ENCODE measurements at regions not wholly inside any gene's neighbourhood (a gene's known extent, or its start where the extent isn't known, plus 50 kb on each side); places are given as distances from the start of the nearest gene placed in this dataset.

DNA sequence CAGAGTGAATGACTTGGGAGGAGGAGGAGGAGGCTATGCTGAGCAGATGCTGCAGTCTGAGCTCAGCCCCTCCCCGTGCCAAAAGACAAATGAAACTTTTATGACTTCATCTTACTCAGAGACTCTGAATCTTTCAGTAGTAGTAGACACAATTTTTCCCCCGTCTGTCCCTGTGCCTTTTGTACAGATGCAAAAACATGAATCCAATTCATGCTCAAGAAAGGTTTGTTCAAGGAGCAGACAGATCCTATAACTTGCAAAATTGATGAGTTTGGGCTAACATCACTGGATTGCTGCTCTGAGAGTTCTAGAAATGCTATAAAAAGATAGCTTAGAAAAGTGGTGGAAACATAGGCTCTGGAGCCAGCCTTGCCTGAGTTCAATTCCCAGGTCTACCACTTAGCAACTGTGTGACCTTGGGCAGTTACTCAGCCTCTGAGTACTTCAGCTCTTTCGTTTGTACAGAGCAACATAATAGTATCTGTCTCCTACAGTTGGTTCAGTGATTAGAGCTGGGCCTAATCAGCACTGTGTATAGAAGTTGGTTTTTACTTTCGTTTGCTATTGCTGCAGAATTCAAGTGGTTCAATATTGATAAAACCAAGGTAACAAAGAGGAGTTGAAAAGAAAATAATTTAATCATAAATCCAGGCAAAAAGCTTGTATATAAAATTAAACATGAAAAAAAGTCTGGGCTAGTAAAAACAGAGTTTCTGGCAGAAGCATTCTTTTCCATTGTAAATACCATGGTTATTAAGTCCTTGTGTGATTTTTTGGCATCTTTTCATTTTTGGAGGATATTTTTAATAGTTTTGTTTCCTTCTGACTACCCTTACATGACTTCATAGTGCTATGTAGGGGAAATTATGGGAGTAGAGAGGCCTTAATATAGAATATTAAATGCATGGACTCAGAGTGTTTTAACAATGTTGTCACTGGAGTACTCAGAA is 174.2 kb upstream of the ZNF32 start:
- no peak for DNase-seq (ENCODE audit: low read depth, low spot score)
- H3K27ac ChIP-seq, result no peak overlapping the region

DNA sequence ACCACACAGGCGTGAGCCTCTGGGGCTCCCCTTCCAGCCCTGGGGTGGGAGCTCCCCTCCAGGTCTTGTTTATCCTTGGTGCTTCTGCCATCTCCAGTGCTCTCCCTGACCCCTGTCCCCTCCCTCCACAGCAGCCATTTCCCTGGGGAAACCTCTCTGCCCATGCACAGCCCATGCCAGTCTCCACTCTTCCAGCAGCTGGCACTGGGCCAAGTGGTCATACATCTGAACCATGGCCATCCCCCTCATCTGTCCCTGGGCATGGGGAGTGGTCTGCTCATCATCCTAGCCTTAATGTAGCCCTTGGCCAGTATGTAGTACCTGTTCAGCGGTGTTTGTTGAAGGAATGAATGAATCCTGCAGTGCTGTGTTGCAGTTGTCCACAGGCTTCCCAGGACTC is 172.4 kb upstream of the ZNF32 start:
- DNase-seq (ENCODE audit: low read depth, low spot score), result no peak
- no peak overlapping the region for H3K27ac ChIP-seq

DNA sequence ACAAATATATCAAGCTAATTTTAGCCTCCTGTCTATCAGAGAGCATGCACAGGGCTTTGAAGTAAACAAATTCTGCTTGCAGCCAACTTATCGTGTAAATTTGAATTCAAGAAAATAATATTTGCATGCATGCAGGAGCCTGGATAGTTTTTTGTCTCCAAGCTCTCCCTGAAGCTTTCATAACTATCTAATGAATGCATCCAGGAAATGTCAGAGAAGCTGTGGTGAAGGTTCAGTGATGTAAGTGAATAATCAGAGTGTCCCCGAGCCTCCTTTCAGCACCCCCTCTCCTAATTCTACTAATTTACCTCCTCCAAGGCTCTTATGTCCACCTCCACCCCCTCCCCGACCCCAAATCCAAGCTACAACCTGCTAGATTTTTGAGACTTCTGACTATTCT is 172.0 kb upstream of the ZNF32 start:
- DNase-seq (ENCODE audit: low read depth, low spot score), result no peak
- H3K27ac ChIP-seq, result no peak overlapping the region

DNA sequence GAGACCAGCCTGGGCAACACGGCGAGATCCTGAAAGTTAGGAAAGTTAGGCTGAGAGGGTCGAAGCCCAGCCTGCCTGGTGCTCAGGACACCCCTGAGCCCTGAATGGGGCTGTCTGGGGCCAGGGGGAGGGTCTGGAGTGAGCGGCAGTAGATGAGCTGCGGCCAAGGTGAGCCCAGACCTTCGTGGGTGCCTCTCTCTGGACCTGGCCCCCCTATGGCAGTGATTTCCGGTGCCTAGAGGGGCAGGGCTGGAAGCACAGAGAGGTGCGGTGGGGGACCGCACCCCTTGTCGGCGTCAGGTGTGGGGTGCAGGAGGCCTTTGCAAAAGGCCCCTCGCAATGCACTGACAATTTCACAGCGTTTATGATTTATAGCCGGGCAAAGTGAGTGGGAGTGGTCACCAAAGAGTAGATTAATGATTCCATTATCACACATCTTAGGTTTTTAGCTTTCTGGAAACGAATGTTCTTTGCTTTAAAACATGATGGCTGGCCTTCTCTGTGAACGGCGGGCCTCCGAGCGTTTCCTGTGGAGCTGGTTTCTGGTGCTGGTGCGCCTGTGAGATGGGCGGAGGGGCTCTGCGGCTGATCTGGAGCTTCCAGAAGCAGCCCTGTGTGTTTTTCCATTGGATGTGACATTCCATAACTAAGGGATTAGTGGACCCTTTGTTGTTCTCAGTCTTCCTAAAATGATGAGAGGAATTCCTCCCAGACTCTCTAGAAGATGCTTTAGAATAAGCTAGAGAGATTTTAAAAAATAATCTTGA is 171.0 kb upstream of the ZNF32 start:
- DNase-seq (ENCODE audit: low read depth, low spot score), result no peak
- H3K27ac ChIP-seq, result no peak overlapping the region

DNA sequence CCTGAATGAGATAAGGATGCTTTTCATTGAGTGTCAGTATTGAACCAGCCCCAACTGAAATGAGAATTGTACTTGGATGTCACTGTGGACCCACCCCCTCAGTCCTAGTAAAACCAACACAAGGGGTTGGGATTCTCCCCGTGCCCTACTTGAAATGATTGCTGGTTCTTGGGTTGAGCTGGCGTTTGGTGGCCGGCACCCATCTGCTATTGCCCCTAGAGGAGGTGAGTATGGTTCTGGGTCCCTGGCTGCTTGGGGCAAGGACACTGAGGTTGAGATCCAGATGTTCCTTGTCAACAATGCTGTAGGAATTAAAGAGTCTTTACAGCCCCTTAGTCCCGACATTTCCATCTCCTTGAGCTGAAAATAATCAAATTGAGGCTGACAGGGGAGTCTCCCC is 170.0 kb upstream of the ZNF32 start:
- H3K27ac ChIP-seq, result no peak overlapping the region
- no peak for DNase-seq (ENCODE audit: low read depth, low spot score)

DNA sequence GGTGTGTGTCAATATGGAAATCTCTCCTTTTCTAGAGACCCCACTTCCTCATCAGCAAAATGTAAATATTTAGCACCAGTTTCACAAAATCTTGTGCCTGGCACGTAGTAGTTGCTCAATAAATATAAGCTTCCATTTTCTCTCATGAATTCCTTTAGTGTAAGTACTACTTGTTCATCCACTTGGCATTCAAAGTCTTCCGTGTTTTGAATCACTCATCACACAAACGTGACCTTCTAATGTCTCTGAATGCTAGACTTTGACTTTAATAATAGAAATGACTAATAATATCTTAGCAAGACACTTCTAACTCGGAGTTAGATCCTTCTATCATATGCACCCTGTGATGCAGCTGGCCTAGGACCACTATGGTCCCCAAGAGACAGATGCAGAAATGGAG is 168.7 kb upstream of the ZNF32 start:
- no peak overlapping the region for H3K27ac ChIP-seq

DNA sequence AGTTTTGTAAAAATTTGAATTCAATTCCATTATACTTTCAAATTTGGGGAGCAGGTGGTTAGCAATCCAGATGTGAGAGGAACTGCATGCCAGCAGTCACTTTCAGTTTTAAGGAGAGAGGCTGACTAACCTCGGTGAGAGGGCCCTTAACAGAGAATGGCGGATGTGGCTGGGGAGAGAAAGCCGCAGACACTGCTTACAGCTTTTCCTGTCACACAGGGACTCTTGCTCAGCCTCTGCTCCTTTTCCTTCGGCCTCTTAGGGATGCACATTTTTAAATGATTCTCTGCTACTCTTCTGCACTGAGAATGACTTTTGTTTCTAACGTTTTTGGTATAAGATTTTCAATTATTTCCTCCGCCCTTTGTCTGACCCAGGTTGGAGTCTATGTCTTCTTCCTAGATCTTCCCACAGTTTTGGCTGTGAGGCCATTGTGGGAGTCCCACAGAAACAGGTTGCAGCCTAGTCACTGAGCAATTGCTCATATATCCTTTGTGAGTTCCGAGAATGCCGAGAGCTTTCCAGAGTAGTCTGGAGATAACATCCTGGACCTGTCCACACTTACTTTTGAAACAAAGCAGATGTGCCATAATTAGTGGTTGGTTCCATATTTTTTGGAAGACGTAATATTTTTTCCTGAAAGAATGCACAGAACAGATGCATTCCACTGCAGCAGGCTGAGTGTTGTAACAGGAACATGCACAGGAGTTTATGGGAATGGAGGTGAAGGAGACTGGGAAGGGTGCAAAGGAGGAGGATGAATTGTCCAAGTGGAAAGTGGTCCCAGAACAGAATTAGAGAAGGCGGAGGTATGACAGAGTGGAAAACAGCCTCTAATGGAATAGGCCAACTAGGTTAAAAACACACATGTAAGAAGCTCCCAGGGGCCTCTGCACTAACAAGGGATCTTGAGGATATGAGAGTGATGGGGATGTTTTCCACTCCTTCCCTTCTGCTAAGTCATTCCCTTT is 168.0 kb upstream of the ZNF32 start:
- no peak overlapping the region for H3K27ac ChIP-seq

More for the DNA sequence above, 168.7 kb upstream of the ZNF32 start:
- DNase-seq (ENCODE audit: low read depth, low spot score), result no peak

DNA sequence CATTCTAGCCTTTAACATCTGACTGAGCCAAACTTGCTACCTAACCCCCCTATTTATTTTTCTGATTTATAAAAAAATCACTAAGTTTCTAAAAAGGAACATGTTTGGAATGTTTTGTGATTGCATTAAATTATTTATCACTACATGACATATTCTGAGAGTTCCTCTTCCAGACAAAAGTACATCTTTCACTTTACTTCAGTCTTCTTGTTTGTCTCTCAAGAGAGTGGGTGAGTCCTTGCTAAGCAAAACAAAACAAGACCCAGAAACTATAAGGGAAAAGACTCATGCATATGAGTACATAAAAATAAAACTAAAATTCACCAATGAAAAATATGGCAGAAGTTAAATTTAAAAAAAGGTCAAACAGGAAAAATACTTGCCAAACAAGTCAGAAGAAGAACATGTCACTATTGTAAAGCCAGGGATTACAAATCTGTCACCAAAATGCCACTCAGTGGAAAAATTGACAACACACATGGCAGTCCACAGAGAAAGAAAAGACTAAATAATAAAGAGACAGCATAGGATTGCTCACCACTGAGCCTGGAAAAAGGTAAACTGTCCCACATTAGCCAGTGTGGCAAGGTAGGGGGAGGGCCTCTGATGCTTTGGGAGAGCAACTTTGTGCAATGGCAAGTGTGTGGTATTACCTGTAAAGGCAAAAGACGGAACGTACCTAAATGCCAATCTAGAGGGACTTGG is 166.7 kb upstream of the ZNF32 start:
- no peak overlapping the region for H3K27ac ChIP-seq
- DNase-seq (ENCODE audit: low read depth, low spot score), result no peak

More for the DNA sequence above, 168.0 kb upstream of the ZNF32 start:
- no peak for DNase-seq (ENCODE audit: low read depth, low spot score)

DNA sequence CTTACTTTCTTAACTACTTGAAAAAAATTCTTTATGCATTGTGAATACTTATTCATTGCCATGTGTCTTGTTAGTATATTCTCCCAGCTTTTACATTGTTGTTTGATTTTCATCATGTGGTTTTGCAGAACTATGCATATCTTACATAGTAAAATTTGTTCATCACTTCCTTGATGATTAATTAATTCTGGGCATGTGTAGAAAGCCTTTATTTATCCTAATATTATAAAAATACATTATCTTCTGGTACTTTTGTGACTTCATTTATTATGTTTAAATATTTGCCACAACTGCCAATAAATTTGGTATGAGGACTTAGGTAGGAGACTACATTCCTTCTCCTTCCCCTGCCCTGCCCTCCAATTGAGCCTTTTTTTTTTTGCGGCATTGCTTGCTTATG is 166.0 kb upstream of the ZNF32 start:
- no peak for DNase-seq (ENCODE audit: low read depth, low spot score)
- H3K27ac ChIP-seq, result no peak overlapping the region

DNA sequence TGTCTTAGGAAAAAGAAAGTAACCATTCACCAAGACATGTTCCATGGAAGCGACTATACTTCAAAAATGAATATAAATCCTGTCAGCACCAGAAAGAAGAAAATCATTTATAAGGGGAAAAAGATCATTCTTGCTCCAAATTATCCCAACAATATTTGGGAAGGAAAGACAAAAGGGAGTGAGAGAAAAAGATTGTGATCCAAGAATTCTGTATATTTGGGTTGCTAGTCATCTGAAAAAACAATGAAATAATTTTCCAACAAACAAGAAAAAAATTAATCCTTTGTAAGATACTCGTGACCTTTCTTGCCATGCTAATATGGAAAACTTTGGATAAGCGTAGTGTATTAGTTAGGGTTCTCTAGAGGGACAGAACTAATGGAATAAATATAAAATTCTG is 163.2 kb upstream of the ZNF32 start:
- H3K27ac ChIP-seq, result no peak overlapping the region
- no peak for DNase-seq (ENCODE audit: low read depth, low spot score)

DNA sequence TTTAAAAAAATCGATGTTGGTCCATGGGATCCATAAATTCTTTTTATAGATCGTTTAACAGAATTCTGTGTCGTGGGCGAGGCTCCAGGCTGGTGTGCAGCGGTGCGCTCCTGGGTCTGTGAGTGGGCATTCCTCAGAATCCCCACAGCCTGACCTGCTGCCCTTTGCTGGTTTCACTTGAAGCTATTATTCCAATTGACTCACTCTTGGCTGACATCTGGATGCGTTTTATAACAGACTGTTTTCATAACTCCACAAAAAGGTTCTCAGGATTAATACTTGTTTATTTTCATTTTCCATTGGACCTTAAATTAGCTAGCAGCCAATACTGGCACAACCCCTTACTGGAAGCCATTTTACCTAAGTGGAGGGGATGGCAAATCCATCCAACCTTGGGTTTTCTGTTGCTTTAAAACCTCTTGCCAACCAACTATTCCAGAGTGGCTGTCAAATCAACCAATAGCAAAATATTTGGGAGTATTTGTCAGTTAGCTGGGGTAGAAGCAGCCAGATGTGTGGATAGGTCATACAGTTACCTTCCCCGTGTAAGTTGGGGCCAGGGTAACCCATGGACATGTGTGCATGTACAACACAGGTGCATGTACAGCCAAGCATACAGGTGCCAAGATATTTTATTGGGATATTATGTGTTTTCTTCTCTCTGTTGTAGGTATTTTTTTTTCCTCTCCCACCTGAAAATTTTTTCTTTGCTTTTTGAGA is 160.7 kb upstream of the ZNF32 start:
- no peak for DNase-seq (ENCODE audit: low read depth, low spot score)
- H3K27ac ChIP-seq, result no peak overlapping the region

DNA sequence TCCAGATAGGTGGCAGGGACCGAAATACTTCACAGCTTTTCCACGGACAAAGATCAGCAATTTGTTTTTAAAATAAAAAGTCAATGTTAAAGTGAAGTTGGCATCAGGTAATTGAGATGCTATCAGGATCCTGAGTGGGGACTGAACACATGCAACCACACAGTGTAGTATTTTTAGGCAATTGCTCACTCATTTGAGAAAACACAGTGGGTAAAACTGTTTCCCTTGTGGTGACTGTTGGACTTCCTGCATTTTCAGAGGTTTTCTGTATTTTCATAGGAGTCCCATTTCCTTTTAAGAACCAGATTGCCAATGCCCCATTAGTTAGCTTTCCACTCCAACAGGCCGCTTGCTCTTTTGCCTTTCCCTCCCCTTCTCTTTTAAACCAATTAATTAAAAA is 159.5 kb upstream of the ZNF32 start:
- no peak for DNase-seq (ENCODE audit: low read depth, low spot score)
- no peak overlapping the region for H3K27ac ChIP-seq

DNA sequence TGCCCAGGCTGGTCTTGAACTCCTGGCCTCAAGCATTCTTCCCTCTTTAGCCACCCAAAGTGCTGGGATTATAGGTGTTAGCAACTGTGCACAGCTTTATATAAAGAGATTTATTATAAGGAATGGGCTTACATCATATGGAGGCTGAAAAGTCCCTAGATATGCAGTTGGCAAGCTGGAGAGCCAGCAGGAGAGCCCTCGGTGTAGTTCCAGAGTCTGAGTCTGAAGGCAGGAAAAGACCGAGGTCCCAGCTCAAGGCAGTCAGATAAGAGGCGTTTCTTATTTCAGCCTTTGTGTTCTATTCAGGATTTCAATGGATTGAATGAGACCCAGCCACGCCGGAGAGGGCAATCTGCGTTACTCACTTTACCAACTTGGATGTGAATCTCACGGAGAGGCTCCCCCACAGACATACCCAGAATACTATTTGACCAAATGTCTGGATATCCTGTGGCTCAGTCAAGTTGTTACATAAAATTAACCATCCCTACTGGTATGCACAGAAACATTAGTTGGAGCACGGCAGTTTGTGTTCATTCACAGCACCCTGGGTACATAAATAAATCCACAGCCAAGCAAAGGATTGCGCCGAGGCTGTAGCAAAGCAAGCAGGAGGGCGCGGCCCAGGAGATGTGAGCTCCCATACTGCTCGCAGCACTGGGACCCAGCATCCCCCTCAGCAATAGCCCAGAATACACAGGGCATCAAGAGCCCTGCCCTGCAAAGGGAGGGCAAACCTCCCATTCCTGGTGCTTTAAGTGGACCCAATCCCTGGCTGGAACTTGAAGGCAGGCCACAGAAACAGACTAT is 158.4 kb upstream of the ZNF32 start:
- no peak overlapping the region for H3K27ac ChIP-seq
- no peak for DNase-seq (ENCODE audit: low read depth, low spot score)

DNA sequence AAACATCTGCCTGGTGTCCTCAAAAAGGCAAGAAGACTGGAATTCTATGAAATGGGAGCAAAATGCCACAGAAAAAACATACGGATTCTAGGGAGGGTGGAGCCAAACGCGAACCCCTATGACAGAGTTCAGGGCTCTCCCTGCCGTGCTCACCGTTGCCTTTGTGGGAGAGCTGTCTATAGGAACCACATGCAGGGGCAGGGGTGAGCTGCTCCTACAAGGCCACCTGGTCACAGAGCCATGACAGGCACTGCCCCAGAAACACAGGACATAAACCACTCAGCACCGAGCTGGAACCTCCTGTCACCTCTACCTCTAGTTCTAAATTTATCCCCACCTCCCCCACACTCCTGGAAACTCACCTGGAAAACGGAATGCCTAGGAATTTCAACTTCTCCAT is 155.1 kb upstream of the ZNF32 start:
- H3K27ac ChIP-seq, result no peak overlapping the region
- no peak for DNase-seq (ENCODE audit: low read depth, low spot score)

DNA sequence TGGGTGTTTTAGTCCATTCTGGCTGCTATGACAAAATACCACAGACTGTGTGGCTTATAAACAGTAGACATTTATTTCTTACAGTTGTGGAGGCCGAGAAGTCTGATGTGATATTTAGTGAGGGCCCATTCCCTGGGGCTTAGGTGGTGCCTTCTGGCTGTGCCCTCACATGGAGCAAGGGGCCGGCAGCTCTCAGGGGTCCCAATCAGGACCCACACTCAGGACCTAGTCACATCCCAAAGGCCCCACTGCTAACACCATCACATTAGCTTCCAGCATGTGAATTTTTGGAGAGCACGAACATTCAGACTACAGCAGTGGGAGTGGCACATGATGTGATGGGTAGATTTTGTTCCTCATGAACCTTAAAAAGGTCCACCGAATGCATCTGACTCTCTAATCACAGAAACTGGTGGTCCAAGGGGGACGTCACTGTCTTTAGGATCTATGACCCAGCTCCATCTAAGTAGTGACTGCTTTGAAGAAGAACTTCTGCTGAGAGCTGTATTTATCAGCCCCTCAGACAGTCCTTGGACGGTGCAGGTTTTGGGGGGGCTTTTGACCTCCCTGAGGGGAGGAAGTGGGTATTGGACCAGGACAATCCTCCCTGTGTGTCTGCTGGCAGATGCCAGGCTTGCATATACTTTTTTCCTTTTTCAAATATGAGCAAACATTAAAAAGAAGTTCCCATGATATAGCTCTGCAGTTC is 154.5 kb upstream of the ZNF32 start:
- no peak for DNase-seq (ENCODE audit: low read depth, low spot score)
- H3K27ac ChIP-seq, result no peak overlapping the region

DNA sequence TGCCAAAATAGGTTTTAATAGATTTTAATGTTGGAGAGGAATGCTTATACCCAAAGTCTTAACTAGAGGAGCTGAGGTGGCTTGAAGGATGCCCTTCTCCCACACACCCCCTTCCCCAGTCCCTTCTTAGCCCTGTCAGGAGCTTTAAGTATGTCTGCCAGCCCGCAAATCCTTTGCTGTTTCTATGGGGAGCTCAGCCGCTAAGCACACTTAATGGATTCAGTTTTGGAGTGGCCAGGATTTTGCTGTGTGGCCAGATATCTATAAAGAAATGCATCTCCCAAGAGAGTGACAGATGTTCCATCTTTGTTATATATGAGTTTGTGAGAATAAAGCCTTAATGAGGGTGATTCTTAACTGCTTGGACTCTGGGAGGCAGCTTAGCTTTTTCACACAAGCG is 152.9 kb upstream of the ZNF32 start:
- H3K27ac ChIP-seq, result no peak overlapping the region
- DNase-seq (ENCODE audit: low read depth, low spot score), result no peak

DNA sequence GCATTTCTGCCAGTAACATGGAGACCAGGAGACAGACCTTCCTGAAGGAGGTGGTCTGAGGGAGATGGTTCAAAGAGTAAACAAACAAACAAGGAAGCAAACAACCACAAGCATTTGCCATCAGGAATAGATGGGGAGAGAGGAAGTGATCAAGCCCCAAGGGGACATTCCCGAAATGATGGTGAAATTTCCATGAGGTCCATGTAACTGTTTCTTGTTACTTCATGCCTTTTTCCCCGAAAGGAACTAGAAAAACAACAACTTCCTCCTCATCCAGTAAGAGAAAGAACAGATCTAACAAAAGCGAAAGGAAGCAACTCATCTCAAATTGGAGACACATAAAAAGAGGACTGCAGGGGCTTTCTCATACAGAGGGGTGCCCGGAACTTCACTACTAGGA is 152.5 kb upstream of the ZNF32 start:
- no peak overlapping the region for H3K27ac ChIP-seq
- DNase-seq (ENCODE audit: low read depth, low spot score), result no peak

DNA sequence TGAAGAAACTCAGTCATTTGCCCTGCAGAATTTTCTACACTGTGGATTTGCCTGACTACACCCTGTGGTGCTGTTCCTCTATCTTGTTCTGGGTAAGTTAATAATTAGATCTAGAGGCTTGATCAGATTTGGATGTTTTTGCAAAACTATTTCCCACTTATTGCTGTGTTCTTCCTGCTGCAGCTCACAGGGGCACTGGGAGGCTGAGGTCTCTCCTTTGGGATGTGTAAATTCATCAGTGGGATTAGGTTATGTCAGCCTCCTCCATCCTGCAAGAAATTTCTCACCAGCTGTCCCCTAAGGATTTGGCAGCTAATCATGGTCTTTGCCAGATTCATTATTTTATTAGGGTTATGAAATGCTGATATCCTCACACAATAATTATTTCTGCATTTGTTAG is 148.1 kb upstream of the ZNF32 start:
- DNase-seq (ENCODE audit: low read depth, low spot score), result no peak
- H3K27ac ChIP-seq, result no peak overlapping the region

Measured in epithelial cell of prostate (primary cell).